GM20000 (cell line): ENCODE measurements at regions not wholly inside any gene's neighbourhood (a gene's known extent, or its start where the extent isn't known, plus 50 kb on each side); places are given as distances from the start of the nearest gene placed in this dataset.
"Not testable (repeated sequence)": the region's sequence is repeated elsewhere in the genome, so short reads cannot be mapped to it uniquely, and the experiment has no call there.

Experiments used
- DNase-seq: peaks from one replicate; pipeline ENCODE4 v3.0.0; 2012; ENCODE audit warnings: low spot score
- TF ChIP-seq, protein P1 (sequence below): IDR thresholded peaks from 2 replicates; pipeline ENCODE4 v1.5.1; 2012; ENCODE audit warnings: mild to moderate bottlenecking, control low read depth; ENCODE audit errors: extremely low read depth, missing control alignments

DNA sequence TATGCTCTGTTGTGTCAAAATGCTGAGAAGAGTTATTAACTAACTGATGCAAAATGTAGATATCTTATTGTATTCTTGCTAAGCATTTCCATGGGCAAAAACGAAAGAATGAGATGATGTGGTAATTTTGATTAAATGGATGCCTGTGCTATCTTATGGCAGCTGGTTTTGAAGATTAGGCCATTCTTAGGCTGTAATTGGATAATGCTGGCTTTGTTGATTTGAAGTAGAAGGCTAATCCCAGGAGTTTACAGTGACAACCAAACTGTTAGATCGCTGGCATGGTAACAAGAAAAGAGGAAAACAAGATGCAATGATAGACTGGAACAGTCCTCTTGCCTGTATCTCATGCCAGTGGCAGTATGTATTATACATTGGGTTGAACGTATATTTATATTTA, 74.1 kb upstream of the WDR44 start:
- TF ChIP-seq, protein P1, sequence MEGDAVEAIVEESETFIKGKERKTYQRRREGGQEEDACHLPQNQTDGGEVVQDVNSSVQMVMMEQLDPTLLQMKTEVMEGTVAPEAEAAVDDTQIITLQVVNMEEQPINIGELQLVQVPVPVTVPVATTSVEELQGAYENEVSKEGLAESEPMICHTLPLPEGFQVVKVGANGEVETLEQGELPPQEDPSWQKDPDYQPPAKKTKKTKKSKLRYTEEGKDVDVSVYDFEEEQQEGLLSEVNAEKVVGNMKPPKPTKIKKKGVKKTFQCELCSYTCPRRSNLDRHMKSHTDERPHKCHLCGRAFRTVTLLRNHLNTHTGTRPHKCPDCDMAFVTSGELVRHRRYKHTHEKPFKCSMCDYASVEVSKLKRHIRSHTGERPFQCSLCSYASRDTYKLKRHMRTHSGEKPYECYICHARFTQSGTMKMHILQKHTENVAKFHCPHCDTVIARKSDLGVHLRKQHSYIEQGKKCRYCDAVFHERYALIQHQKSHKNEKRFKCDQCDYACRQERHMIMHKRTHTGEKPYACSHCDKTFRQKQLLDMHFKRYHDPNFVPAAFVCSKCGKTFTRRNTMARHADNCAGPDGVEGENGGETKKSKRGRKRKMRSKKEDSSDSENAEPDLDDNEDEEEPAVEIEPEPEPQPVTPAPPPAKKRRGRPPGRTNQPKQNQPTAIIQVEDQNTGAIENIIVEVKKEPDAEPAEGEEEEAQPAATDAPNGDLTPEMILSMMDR: no peak
- DNase-seq: no peak

DNA sequence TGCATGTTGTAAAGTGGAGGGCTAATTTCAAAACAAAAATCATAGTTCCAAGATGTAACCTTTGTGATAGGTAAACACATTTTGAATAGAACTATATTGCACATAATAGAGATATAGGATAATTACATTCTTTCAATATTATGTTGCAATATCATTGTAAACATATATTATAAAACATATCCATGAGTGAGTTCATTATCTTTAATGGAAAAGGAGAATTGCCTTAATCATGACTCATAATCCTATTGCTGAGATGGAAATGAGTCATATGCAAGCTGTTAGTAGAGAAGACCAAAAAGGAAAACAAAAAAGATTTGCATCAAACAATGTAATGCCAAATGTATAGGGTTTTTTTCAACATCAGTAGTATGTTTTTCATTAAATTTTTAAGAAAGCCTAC, 73.7 kb upstream of the WDR44 start:
- TF ChIP-seq, protein P1: no peak
- DNase-seq: no peak

DNA sequence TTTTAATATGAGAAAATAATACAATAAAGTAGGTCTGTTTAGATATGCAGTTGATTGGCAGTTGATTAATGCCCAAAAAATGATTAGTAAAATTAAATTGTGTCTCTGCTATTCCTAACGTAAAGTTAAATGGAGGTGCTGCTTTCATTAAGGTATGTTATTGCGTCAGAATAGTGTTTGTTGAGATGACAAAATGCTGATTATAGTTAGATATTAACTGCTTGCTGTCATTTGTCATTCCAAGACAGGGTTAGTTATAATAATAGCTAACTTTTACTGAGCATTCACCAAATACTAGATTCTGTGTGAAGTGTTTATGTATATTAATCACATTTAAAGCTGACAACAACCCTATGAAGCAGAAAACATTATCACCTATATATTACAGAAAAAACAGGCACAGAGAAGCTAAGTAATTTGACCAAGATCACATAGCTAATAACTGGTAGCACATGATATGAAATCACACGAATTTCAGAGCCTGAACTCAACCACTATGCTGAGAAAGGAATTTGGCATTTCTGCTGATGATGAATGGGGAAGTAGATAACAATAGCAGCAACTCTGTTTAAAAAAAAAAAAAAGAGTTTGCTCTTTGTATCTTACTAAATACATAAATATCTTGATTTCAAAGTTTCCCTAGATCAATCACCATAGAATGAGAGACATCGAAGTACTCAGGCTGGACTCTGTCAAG, 59.7 kb upstream of the WDR44 start:
- TF ChIP-seq, protein P1: no peak
- no peak for DNase-seq

DNA sequence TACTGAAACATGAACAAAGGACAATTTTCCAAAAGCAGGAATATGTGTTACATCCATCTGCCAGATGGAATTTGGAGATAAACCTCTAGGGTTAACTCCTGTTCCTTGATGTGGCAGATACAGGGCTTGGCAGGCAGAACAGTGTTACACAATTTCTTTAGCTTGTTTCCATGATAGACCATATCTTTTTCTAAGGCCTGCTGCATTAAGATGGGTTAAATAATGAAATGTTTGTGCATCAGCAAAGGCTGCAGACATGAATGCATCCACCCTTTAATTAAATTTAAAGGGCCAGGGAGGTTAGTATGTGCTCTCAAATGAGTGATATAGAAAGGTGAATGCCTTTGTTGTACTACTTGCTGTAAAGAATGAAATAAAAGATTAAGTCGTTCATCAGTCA, 50.1 kb upstream of the WDR44 start:
- DNase-seq: not testable (repeated sequence)
